CD4-positive, alpha-beta T cell treated with Interferon alpha-2 for 1 hour (primary cell): ENCODE measurements at regions not wholly inside any gene's neighbourhood (a gene's known extent, or its start where the extent isn't known, plus 50 kb on each side); places are given as distances from the start of the nearest gene placed in this dataset.
"Not testable (repeated sequence)": the region's sequence is repeated elsewhere in the genome, so short reads cannot be mapped to it uniquely, and the experiment has no call there.

Source experiments
- DNase-seq, 2 donors: peaks; one replicate each; pipeline ENCODE4 v3.0.0-alpha.2; 2020 to 2022

DNA sequence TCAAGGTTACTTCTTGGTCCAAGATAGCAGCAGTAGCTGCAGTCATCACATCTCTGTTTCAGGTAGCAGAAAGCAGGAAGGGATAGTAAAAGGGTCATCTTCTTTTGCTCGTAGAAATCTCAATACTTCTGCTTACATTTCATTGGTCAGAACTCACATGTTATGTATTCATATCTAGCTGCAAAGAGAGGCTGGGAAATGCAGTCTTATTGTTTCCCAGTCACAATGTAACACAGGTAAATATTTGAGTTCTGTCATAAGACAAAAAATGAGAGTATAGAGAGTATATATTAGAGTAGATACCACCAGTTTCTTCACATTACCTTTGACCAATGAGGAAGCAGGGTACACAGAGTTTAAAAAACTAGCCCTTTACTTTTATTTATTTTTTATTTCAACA lies 132.4 kb upstream of the ITGA6 start:
- no peak for DNase-seq

DNA sequence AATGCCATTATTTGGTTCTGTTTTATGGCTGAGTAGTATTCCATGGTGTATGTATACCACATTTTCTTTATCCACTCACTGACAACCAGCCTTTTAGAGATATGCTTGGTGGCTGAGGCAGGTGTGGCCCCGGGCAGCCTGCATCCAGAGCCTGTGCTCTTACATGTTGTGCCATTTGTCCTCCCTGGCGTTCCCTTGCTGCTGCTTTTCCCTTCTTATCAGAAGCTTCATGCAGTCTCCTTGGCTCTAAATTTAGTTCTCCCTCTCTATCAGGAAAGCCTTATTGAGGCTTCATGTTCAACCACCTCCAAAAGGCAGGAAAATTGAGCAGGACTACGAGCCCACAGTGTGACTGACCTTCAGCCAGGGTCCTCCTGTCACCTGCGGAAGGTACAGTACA lies 131.7 kb upstream of the ITGA6 start:
- DNase-seq, result no peak

DNA sequence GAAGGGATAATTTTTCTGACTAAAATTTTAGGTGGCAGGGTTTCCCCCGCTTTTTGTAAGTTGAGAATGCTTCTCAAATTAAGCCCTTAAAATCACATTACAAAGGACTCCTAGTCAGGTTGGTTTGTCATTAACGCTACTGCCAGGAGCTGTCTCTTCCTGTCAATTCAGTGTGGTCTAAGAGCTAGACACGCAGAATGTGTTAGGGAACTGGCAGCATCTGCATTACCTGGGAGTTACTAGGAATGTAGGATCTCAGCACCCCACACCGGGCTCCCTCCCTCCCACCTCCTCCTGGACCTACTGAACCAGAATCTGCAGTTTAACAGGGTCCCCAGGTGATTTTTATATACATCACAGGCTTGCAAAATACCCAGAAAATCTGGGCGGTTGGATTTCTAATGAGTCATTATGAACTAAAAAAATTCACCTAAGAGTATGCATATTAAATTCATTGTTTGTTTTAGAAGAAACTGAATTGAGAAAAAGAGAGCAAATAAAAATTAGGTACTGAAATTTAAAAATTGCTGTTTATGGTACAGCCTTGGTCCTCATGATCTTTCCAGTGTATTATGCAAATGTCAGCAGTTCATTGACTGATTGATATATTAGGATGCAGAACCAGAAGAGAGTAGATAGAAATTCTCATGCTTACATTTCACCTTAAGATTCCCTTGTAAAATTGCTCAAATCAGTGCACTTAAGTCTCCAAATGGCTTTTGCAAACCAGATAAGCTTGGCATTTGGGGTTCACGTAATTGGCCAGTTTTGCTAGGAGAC lies 130.9 kb upstream of the ITGA6 start:
- DNase-seq, result no peak

DNA sequence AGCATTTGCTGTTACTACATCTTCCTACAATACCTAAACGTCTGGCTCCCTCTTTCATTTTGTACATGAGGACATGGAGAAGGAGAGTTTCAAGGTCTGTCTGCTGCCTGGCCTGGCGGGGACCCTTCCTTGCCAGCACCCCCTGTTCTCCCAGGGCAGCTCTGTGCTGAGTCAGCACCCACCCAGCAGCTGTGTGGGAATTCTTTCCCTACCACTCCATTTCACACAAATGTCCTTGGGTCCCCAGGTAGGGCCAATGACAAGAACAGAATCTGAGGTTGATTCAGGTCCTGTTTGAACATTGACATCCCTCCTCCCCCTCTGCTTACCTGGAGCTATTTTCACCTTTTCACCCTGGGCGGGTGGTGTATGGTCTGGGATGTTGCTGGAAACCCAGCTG lies 129.9 kb upstream of the ITGA6 start:
- no peak for DNase-seq

DNA sequence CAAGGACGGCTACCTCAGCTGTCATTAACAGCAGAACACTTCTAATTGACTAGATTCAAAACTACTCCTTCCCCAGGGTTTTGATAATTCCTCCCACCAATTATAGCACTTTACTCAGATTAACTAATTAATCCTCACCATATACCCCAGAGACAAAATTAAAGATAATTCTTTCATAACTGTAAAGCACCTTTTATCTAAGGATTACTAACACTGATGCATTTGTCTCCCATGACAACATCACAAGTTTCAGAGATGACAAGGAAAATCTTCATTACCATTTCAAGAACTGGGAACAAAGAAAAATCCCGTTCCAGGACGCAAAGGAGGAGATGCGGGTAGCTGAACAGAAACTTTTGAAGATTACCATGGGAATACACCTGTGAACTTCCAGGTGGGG lies 129.4 kb upstream of the ITGA6 start:
- DNase-seq, result no peak

DNA sequence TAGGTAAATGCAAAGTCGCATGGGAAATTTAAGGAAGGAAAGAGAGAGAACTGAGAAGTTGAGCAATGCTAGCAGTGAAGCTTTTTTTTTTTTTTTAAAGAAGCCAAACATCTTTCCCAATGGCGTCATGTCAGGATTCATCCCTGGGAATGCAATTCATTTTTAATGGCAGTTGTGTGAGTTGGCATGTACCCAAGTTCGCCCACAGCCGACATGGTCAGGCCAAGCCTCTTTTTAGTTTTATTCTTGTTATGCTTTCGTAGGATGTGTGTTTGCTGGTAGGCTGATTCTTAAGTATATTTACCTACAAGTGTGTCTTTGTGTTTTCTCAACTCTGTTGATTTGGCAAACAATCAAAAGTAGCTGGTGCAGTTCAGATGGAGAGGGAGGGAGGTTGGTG lies 127.6 kb upstream of the ITGA6 start:
- no peak for DNase-seq

DNA sequence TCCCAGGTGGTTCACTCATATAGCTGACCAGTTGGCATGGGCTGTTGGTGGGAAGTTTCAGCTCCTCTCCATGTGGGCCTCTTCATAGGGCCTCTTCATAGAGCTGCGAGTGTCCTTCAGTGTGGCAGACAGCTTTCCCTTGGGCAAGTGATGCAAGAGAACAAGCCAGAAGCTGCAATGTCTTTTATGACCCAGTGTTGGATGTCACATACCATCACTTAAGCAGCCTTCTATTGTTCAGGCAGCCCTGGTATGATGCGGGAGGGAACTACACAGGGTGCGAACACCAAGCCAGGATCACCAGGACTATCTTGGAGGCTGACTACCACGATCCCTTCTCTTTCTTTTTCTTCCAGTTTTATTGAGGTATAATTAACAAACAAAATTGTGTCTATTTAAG lies 126.5 kb upstream of the ITGA6 start:
- DNase-seq, result no peak

DNA sequence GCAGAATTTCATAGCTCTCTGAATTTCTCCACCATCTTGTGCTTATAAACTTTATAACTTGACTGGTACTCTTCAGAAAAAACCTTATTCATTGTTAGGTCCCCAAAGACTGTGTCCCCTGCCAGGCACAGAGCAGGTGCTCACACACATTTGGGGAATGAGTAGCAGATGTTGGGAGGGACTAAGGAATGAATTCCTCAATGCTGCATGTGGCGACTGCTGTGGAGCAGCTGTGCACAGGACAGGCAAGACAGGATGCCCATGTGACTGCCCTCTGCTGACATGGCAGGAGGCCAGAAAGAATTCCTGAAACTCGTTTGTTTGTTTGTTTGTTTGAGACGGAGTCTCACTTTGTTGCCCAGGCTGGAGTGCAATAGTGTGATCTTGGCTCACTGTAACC lies 122.3 kb upstream of the ITGA6 start:
- DNase-seq, result no peak

DNA sequence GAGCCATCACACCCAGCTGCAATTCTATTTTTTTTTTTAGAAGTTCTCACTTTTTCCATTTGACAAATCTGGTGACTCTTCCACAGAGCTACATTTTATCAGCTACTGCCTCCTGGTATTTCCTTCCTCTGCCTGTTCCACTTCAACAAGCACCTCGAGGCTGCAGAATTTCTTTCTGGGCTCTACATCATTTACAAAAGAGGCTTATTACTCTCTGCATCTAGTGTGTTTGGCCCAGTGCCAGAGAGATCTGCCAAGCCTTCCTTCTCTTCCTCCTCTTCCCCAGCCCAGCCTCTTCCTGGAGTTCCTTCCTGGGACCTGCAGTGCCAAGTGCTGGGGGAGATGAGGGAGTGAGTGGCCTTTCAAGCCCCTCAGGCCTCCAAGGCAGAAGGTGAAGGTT lies 119.6 kb upstream of the ITGA6 start:
- DNase-seq, result no peak

DNA sequence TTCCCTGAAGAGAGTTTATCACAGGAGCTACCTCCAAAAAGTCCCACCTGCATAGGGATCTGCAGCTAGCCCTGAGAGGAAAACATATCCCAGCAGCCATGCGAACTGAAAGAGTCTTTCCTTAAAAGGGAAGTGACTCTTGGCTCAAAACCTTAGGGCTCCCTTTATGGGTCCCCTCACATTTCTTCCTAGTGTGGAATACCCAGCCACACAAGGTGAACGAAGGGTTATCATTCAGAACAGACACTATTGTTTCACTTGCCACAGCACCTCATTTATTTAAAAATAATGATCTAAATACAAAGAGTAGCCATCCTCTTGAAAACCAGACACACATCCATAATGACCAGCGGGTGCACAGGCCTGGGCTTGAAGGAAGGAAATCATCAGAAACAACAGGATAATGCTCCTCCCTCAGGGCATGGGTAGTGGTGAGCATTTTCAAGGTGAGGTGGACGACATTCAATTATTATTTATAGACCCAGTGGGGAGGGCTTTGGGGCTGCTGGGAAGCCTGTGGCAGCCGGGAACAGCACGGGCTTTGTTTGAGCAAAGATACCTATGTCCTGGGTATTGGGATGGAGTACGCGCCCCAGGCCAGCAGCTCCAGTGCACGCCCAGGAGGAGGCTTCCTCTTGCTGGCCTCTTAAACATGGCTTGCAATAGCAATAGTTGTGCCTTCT lies 119.0 kb upstream of the ITGA6 start:
- DNase-seq, result no peak

DNA sequence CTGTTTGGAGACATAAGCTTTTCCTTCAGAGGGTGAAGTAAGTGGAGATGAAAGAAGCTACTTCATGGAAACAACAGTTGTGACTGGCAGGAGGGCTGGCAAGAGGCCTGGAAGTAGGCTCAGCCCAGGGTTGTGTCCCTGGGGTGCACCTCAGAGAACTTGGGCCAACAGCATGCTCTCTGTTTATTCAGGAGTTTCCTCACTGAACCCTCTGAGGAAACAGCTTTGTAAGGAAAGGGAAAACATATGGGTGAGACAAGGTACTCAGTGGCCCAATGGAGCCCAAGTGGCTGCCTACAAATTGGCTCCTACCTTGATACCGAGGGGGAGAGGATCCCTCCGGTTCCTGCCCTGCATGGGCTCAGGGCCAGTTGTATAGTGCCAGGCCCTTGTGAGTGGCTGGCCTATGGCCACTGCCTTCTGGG lies 115.5 kb upstream of the ITGA6 start:
- DNase-seq, result no peak

DNA sequence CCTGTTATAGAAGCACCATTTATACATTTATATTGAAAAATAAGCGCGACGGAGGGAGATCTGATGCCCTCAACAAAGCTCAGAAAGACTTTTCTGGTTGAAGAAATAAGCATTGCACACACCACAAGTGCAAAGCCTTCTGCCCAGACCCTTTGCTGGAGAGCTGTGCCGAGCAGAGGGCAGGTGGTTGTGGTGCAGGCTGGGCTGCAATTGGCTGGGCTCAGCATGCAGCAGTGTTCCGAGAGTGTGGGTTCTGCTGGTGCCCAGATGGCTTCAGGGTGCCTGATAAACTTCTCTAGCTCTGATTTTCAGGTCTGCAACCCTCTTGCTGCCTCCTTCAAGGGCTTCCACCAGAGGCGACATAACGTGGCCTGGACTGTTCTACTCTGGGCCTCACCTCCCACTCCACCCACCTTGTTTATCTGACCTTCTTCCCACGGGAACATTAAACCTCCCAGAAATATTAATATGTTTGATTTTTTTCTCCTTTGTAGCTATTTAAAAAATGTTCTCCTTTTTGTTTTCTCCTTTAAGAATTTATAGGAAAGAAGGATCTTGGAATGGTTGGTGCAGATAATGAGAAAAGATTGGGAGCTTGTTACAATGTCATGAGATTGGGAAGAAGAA lies 113.6 kb upstream of the ITGA6 start:
- no peak for DNase-seq

DNA sequence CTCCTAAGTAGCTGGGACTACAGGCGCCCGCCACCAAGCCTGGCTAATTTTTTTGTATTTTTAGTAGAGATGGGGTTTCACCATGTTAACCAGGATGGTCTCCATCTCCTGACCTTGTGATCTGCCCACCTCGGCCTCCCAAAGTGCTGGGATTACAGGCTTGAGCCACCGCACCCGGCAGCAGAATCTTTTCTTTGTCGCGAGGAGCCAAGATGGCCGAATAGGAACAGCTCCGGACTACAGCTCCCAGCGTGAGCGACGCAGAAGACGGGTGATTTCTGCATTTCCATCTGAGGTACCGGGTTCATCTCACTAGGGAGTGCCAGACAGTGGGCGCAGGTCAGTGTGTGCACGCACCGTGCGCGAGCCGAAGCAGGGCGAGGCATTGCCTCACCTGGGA lies 112.3 kb upstream of the ITGA6 start:
- DNase-seq, result not testable (repeated sequence)

DNA sequence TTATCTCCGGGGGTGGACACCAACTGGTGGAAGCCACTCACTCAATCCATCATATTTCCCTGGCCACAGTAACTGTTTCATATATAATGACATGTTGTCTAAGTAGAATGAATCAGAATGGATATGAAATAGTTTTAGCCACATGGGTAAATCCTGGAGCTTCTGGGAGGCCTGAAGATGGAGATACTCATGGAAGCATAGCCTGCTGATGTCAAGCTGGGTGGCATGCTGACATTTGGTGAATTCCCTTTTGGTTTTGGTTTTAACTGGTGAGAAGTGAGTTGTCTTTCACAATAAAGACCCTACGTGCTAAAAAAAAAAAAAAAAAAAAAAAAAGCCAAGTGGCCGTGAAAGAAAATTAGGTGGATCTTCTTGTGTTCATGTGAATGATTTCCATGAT lies 105.3 kb upstream of the ITGA6 start:
- no peak for DNase-seq

DNA sequence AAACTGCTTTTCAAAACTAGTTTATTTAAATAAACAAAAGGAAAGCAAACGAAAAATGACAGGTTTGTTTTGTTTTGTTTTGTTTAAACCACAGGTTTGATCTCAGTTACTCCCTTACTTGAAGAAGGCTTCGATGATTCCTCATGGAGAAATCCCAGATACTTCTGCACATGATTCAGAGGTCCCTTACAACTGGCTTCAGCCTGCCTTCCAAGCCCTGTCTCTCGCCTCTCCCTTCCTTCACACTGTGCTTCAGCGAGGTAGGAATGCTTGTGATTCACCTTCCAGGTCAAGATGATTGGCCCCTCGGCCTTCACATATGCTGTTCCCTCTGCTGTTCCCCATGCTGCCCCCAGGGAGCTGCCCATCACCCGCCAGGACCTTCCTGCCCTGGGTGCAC lies 104.1 kb upstream of the ITGA6 start:
- DNase-seq, result no peak

DNA sequence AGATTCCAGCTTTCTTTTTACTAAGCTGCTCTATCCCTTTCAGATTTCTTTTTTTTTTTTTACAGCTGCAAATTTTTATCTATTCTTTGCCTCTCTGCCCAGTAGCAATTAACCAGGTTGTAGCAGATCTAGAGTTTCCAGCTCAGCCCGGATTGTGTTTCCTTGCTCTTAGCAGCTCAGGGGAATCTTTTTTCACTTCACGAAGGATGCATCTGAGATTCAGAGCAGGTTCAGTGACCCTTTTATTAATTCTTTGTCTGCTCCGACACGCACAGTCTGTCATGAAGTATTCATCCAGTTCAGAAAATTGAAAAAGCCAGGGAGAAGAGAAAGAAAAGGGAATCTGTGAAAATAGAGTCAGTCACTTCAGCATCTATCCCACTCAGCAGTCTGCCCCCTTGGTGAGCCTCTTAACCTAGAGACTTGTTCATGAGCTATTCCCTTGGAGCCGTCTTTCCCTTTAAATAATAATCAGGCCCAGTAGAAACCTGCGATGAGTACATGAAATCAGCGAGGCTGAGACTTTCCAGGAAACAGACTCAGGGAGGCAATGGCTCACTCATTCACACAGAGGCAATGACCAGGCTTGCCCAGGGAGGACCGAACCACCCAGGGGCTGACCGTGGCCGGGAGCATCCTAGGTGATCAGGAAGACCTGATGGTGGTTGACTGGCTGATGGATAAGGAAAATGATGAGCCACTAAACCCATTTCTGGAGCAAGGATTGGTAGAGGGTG lies 103.4 kb upstream of the ITGA6 start:
- DNase-seq, result no peak

DNA sequence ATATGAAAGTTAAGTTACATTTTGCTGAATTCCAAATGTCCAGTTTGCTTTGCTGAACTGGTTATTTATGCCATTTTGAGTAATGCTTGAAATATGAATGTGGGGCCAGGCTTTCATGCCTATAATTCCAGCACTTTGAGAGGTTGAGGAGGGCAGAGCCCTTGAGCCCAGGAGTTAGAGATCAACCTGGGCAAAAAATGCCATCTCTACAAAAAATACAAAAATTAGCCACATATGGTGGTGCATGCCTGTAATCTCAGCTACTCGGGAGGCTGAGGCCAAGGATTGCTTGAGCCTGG lies 101.2 kb upstream of the ITGA6 start:
- DNase-seq, result no peak

DNA sequence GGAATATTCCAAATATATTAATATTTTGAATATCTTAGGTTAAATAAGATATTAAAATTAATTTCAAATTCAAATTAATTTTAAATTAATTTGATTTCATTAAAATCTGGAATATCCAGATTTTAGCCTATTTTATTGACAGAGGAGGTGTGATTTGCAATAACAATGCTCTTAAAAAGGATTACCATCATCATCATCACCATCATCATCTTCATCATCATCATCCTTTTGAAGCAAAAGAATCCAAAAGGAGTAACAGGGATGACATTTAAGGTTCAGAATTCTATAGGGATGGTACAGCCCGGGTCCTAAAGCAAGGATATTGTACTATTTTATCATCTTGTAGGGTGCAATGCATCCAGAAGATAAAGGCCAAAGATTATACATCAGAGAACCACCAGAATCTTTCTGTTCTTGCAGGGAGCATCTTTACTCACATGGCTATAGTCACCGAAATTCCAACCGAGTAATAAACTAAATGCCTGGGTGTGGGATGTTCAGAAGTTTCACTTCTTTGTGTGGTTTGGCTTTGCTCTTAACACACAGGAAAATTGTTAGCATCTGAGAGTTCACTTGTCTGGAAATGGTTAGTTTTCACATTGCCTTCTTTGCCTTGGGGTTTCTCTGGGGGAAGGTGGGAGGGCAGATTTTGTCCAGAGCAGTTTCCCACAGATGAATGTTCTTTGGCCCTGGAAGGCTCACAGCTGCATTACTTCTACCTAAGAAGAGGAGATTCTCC lies 99.1 kb upstream of the ITGA6 start:
- DNase-seq, result no peak

DNA sequence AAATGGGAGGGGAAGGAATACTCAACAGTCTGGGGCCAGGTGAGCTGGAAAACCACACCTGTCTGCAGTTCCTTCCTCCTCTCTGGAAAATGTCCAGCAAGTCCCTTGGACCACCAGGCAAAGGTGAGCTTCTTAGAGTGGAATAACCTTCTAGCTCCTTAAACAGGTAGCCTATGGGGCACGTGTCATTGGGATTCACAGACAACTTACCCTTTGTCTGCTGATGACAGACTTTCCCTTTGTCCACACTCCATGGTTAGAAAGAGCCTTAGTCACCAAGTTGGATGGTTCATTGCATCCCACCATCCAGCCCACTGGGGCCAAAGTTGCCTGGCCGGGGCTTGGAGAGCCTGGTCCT lies 98.0 kb upstream of the ITGA6 start:
- no peak for DNase-seq

DNA sequence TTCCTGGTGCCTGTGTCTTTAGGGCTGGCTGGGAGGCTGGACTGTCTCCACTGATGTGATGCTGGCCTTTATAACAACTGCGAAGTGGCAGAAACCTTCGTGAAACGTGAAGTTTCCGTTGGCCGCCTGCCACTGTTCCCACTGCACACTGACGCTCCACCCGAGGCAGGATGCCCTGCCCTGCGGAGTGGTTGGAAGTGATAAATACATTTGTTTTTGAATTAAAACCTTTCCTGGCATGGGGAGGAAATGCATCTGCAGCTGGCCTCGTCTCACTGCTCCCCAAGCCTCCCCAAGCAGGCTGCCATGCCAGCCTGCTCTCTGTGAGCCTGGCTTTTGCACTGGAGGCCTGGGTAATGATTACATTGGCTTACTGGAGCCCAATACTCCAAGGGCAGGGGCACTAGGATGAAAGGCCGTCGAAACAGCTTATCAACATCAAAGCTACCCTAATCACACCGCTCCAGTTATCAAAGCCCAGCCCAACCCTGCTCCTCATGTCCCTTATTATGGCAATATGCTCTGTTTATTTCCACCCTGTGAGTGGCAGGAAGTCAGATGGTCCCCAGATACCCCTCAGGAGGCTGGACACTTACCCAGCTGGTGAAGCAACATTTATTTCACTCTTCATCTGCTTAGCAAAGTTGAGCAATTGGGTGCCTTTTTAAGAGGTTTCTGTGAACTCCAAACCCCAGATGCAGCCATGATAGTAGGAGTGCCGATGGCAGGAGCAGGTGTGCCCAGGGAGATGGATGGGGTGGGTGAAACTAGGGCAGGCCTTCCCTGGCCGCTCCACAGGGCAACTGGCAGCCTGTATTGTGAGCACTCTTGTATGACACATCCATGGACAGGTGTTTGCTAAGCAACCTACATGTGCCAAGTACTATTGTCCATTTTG lies 97.4 kb upstream of the ITGA6 start:
- DNase-seq, result no peak

DNA sequence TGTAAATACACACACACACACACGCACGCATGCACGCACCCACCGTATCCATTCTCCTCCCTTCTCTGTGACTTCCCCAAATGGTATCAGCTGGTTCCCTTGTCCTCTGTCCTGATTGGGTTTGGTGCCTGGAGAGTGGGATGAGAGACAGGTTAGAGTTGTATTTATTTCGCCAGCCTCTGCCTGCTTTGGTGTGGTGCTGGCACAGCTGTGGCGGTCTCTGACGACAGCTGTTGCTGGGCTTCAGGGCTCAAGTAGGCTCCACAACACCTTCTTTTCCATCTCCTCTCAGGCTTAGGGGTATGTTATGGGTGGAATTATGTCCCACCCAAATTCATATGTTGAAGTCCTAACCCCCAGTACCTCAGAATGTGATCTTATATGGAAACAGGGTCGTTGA lies 94.9 kb upstream of the ITGA6 start:
- DNase-seq, result no peak
